Kidney epithelial cell (primary cell): ENCODE measurements at regions not wholly inside any gene's neighbourhood (a gene's known extent, or its start where the extent isn't known, plus 50 kb on each side); places are given as distances from the start of the nearest gene placed in this dataset.

Source experiments
- DNase-seq: peaks from one replicate; pipeline ENCODE4 v3.0.0-alpha.2; 2010; ENCODE audit warnings: low read depth
- H3K27me3 ChIP-seq: 2 replicates; pipeline ENCODE4 v1.6.0; 2011; ENCODE audit warnings: low read length; ENCODE audit not compliant: control insufficient read depth, insufficient read depth
- H3K36me3 ChIP-seq: 2 replicates; pipeline ENCODE4 v1.5.1; 2011; ENCODE audit warnings: low read length; ENCODE audit not compliant: control insufficient read depth, insufficient read depth
- H3K4me3 ChIP-seq: 2 replicates; pipeline ENCODE4 v1.5.1; 2011; ENCODE audit warnings: low read depth, mild to moderate bottlenecking, control low read depth, low read length
- TF ChIP-seq, protein P1 (sequence below): IDR thresholded peaks from 2 replicates; pipeline ENCODE4 v1.5.1; 2011; ENCODE audit warnings: mild to moderate bottlenecking, moderate library complexity, low read length, control low read depth, inconsistent platforms; ENCODE audit not compliant: insufficient read depth, poor library complexity, severe bottlenecking

DNA sequence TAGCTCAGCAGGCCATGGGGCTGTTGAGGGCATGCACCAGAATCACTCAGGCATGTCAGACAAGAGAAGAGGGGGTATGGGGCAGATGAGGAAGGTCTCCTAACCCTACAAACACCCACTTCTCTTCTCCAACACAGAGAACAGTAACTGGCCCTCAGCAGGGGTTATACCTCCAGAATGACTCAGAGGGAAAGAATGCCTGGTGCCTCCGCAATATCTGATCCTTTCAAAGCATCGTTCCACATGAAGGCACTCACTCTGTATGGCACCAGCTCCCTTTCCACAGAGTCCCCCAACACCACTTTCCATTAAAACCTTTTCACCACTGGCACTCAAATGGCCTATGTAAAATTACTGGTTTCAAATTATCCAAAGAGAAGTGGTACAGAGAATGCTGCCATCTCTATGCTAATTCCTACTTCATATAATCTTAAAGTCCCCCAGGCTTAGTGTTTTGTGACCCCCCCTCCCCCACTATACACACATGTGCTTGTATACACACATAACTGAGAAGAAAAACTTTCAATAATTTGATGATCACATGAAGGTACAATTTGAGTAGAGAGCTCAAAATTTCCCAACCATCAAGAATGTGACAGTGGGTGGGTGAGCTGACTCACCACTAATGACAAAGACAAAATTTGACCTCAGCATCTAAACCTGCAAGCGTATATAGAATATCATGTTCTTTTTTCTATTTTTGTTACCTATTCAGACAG, 91.5 kb downstream of the SIPA1L2 start:
- TF ChIP-seq, protein P1, sequence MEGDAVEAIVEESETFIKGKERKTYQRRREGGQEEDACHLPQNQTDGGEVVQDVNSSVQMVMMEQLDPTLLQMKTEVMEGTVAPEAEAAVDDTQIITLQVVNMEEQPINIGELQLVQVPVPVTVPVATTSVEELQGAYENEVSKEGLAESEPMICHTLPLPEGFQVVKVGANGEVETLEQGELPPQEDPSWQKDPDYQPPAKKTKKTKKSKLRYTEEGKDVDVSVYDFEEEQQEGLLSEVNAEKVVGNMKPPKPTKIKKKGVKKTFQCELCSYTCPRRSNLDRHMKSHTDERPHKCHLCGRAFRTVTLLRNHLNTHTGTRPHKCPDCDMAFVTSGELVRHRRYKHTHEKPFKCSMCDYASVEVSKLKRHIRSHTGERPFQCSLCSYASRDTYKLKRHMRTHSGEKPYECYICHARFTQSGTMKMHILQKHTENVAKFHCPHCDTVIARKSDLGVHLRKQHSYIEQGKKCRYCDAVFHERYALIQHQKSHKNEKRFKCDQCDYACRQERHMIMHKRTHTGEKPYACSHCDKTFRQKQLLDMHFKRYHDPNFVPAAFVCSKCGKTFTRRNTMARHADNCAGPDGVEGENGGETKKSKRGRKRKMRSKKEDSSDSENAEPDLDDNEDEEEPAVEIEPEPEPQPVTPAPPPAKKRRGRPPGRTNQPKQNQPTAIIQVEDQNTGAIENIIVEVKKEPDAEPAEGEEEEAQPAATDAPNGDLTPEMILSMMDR: no peak
- peak; percentile 83 for DNase-seq
- Histone ChIP-seq H3K36me3 (no peaks in the 10 kb centered on the region), H3K27me3 (no peaks in the 10 kb centered on the region), H3K4me3 (no peak overlapping the region)

DNA sequence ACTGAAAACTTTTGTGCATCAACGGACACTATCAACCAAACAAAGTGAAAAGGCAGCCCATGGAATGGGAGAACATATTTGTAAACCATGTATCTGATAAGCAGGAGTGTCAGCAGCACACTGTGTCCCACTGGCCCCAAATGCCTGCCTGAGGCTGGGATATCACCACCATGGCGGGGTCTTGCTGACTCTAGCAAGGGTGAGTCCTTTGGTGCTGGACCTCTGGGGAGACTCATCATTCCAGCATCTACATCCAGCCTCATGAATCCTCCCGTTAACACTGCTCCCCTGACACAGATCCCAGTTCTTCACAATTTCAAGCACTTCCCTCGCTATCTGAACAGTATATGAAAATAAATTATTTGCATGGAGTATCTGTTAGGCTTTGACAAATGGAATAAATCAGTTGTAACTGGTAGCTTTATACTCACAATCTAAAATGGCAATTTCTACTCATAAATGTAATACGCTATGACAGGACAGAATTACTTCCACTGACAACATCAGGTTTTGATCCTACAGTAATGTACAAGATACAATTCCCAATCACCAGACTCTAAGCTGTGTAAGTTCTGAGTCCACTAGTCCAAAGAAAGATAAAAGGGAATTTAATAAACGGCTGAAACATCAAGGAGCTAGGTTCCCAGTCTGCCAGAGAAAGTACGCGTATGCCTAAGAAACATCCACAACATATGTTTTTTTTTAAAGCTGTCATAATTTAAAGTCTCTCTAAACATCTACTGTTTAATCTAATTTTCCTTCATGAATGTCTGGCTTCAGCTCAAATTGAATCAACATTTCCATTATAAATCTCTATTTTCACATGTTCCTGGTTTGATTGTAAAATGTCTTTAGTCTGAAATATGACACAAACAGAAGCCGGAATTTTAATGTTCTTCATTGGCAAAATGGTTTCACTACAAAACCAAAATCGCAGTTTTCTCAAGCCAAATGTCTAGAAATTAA, 95.1 kb downstream of the SIPA1L2 start:
- H3K36me3 ChIP-seq: no peaks in the 10 kb centered on the region
- TF ChIP-seq, protein P1: no peak
- H3K27me3 ChIP-seq: no peaks in the 10 kb centered on the region
- no peak overlapping the region for H3K4me3 ChIP-seq
- DNase-seq: no peak

DNA sequence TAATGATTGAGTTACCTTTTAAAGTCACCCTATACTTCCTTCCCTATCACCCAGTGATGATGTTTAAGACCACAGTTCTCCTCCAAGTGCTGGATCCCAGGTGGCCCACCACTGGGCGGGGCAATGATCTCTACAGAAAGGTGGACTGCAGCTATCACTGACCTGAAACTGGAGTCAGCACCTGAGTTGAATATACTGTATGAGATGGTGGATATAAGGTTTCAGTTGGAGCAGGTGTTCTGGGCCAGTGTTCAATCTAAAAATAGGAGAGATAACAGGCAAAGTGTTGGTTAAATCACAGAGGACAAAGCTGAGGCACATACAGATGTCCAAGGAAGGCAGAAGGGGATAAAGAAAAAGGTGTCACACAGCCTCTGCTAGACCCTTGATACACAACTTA, 96.6 kb downstream of the SIPA1L2 start:
- Histone ChIP-seq H3K36me3 (no peaks in the 10 kb centered on the region), H3K4me3 (no peak overlapping the region), H3K27me3 (no peaks in the 10 kb centered on the region)
- TF ChIP-seq, protein P1: no peak
- no peak for DNase-seq

DNA sequence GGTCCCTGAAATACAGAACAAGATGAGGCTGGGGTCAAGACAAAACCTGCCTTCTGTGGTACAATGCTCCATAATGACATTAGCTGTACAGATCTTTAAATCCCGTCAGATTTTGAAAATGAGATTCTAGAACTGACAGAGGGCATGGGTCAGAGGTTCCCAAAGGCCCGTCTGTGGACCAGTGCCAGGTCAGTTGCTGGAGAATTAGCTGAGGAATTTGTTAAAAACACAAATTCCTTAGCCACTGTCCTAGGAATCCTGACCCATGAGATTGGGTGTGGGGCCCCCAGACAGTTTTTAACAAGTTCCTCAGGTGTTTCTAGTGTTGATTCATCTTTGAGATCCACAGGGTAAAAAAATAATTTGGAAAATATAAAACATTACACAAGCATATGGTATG, 97.0 kb downstream of the SIPA1L2 start:
- H3K4me3 ChIP-seq: no peak overlapping the region
- no peaks in the 10 kb centered on the region for H3K36me3 ChIP-seq
- no peaks in the 10 kb centered on the region for H3K27me3 ChIP-seq
- TF ChIP-seq, protein P1: no peak
- DNase-seq: no peak

DNA sequence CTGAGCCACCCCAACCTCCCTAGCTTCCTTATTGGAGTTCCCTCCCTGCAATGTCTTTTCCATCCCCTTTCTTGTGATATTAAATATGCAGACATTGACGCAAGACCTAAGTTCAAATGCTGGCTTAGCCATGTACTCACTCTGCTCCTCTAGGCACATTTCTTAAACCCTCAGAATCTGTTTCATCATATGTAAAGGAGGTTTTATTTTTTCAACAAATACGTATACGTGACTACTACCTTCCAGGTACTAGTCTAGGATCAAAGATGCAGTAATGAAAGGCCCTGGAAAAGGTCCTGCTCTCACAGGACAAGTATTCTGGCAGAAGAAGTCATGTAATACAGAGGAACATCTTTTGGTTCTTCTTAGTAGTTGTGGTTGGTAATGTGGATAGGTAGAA, 98.6 kb downstream of the SIPA1L2 start:
- TF ChIP-seq, protein P1: no peak
- H3K27me3 ChIP-seq: no peaks in the 10 kb centered on the region
- H3K36me3 ChIP-seq: no peaks in the 10 kb centered on the region
- no peak overlapping the region for H3K4me3 ChIP-seq
- no peak for DNase-seq
